OCI-LY1 (cell line): ENCODE measurements at regions not wholly inside any gene's neighbourhood (a gene's known extent, or its start where the extent isn't known, plus 50 kb on each side); places are given as distances from the start of the nearest gene placed in this dataset.

Source experiments
- H2AFZ ChIP-seq: fragments of 200-600 bp; sonication (generic), shearing (Covaris generic); 2 replicates; pipeline ENCODE4 v1.6.0; 2014; ENCODE audit warnings: antibody characterized with exemption, mild to moderate bottlenecking, low read length
- H3F3A ChIP-seq: fragments of 200-600 bp; sonication (generic), shearing (Covaris generic); 2 replicates; pipeline ENCODE4 v1.6.0; 2014; ENCODE audit warnings: mild to moderate bottlenecking, antibody characterized with exemption, low read length, moderate library complexity; ENCODE audit not compliant: insufficient read depth
- H3K27ac ChIP-seq: fragments of 200-600 bp; sonication (generic); 2 replicates; pipeline ENCODE4 v1.5.1; 2014; ENCODE audit warnings: low read length, mixed run types, mild to moderate bottlenecking, low read depth; ENCODE audit not compliant: poor library complexity, severe bottlenecking
- H3K27me3 ChIP-seq: fragments of 200-600 bp; sonication (generic); 2 replicates; pipeline ENCODE4 v1.6.0; 2014; ENCODE audit warnings: antibody characterized with exemption, mild to moderate bottlenecking, low read length, moderate library complexity; ENCODE audit not compliant: insufficient read depth
- H3K36me3 ChIP-seq: fragments of 200-600 bp; sonication (generic); 2 replicates; pipeline ENCODE4 v1.6.1; 2014; ENCODE audit warnings: mild to moderate bottlenecking, antibody characterized with exemption, low read length, moderate library complexity, mixed read lengths; ENCODE audit not compliant: insufficient read depth
- H3K4me1 ChIP-seq: fragments of 200-600 bp; sonication (generic); 2 replicates; pipeline ENCODE4 v1.5.1; 2014; ENCODE audit warnings: mild to moderate bottlenecking, low read length, moderate library complexity; ENCODE audit not compliant: insufficient read depth, severe bottlenecking
- H3K4me2 ChIP-seq: fragments of 200-600 bp; sonication (generic), shearing (Covaris generic); 2 replicates; pipeline ENCODE4 v1.6.1; 2014; ENCODE audit warnings: low read length
- H3K4me3 ChIP-seq: fragments of 200-600 bp; sonication (generic); 2 replicates; pipeline ENCODE4 v1.5.1; 2014; ENCODE audit warnings: low read length, low read depth, mild to moderate bottlenecking, mixed read lengths; ENCODE audit not compliant: poor library complexity, severe bottlenecking
- H3K79me2 ChIP-seq: fragments of 200-600 bp; shearing (Covaris generic); 2 replicates; pipeline ENCODE4 v1.6.1; 2016; ENCODE audit warnings: mixed run types, low read length, mixed read lengths; ENCODE audit not compliant: insufficient read depth
- H3K9ac ChIP-seq: fragments of 200-600 bp; sonication (generic), shearing (Covaris generic); 2 replicates; pipeline ENCODE4 v1.6.1; 2014; ENCODE audit warnings: mild to moderate bottlenecking, low read length, mixed read lengths
- H3K9me2 ChIP-seq: fragments of 200-600 bp; sonication (generic), shearing (Covaris generic); 2 replicates; pipeline ENCODE4 v1.6.1; 2014; ENCODE audit warnings: low read depth, mild to moderate bottlenecking, low read length, mixed read lengths
- H3K9me3 ChIP-seq: fragments of 200-600 bp; shearing (Covaris generic); 2 replicates; pipeline ENCODE4 v1.6.1; 2014; ENCODE audit warnings: low read length, mixed read lengths
- H4K20me1 ChIP-seq: fragments of 200-600 bp; sonication (generic), shearing (Covaris generic); 2 replicates; pipeline ENCODE4 v1.6.0; 2016; ENCODE audit warnings: mild to moderate bottlenecking, low read length; ENCODE audit not compliant: insufficient read depth
- EZH2 ChIP-seq: fragments of 200-600 bp; sonication (generic), shearing (Covaris generic); IDR thresholded peaks from 2 replicates; pipeline ENCODE4 v1.8.0; 2017; ENCODE audit warnings: borderline replicate concordance, mixed run types, mild to moderate bottlenecking, antibody characterized with exemption, low read length, moderate library complexity, mixed read lengths
- TF ChIP-seq, protein P1 (sequence below): fragments of 200-600 bp; sonication (generic), shearing (Covaris generic); IDR thresholded peaks from 2 replicates; pipeline ENCODE4 v1.5.1; 2017; ENCODE audit warnings: mild to moderate bottlenecking, antibody characterized with exemption, low read length, moderate library complexity, mixed read lengths

DNA sequence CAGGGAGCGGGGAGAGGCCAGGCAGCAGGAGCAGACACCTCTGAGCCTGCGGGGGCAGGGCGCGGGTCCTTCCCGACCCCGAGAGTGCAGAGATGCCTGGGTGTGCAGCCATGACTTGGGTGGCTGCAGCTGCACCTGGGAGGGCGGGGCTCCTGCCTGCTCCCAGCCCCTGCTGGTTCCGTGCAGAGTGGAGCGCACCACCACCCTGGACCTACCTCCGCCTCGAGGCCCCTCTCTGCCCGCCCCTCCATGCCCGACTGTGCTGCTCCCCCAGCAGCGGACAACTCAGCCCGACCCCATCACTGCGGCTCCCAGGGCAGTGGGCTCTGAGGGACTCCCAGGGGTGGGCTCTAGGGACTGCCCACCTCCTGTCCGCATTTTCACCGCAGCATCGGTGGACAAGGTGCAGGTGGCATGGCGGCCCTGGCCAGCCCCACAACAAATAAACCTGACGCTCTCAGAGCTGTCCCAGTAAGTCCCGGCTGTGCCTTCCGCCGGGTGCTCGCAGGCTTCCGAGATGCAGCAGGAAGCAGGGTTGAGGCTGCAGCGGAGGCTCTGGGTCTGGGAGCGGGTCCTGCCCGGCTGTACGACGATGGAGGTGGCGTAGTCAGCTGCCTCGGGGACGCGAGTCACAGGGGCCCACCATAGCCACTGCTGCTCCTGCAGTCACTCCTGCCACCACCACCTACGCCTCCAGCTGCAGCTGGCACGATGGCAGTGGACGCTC lies 392.0 kb upstream of the CCDC196 start:
- no peak overlapping the region for H3K4me3 ChIP-seq
- no peaks in the 10 kb centered on the region for H3K79me2 ChIP-seq
- H3K27me3 ChIP-seq: peaks cover 3% of the 10 kb centered on the region; the same call in 1 of the 2 replicates
- no peak overlapping the region for H3K4me2 ChIP-seq
- no peaks in the 10 kb centered on the region for H3K4me1 ChIP-seq
- no peaks in the 10 kb centered on the region for H4K20me1 ChIP-seq
- no peak overlapping the region for H2AFZ ChIP-seq
- H3K36me3 ChIP-seq: no peaks in the 10 kb centered on the region
- no peak for TF ChIP-seq EZH2
- TF ChIP-seq, protein P1, sequence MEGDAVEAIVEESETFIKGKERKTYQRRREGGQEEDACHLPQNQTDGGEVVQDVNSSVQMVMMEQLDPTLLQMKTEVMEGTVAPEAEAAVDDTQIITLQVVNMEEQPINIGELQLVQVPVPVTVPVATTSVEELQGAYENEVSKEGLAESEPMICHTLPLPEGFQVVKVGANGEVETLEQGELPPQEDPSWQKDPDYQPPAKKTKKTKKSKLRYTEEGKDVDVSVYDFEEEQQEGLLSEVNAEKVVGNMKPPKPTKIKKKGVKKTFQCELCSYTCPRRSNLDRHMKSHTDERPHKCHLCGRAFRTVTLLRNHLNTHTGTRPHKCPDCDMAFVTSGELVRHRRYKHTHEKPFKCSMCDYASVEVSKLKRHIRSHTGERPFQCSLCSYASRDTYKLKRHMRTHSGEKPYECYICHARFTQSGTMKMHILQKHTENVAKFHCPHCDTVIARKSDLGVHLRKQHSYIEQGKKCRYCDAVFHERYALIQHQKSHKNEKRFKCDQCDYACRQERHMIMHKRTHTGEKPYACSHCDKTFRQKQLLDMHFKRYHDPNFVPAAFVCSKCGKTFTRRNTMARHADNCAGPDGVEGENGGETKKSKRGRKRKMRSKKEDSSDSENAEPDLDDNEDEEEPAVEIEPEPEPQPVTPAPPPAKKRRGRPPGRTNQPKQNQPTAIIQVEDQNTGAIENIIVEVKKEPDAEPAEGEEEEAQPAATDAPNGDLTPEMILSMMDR: no peak
- no peak overlapping the region for H3K9ac ChIP-seq
- no peaks in the 10 kb centered on the region for H3F3A ChIP-seq
- no peak overlapping the region for H3K27ac ChIP-seq
- no peaks in the 10 kb centered on the region for H3K9me2 ChIP-seq
- H3K9me3 ChIP-seq: no peaks in the 10 kb centered on the region

DNA sequence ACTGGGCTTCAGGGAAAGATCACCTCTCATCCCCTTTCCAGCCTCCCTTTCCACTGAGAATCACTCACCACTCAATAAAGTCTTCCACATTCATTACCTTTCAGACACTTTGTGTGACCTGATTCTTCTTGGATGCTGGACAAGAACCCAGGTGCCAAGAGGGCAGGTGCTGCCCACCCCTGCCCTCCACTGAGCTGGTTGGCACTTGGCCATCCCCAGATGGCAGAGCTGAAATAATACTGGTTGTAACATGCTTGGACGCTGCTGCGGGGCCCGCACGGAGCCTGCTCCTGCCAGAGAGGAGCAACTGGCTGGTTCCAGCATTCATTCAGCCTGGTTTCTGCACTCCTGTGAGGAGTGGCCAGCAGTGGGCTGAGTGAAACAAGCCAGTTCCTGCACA lies 386.7 kb upstream of the CCDC196 start:
- no peaks in the 10 kb centered on the region for H3F3A ChIP-seq
- no peaks in the 10 kb centered on the region for H3K27me3 ChIP-seq
- TF ChIP-seq, protein P1: no peak
- TF ChIP-seq EZH2: no peak
- H3K9ac ChIP-seq: no peak overlapping the region
- no peaks in the 10 kb centered on the region for H3K79me2 ChIP-seq
- H3K4me1 ChIP-seq: no peaks in the 10 kb centered on the region
- no peak overlapping the region for H3K4me3 ChIP-seq
- H3K4me2 ChIP-seq: no peak overlapping the region
- H3K27ac ChIP-seq: no peak overlapping the region
- no peaks in the 10 kb centered on the region for H3K36me3 ChIP-seq
- H2AFZ ChIP-seq: no peak overlapping the region
- H4K20me1 ChIP-seq: no peaks in the 10 kb centered on the region
- no peaks in the 10 kb centered on the region for H3K9me2 ChIP-seq
- no peaks in the 10 kb centered on the region for H3K9me3 ChIP-seq

DNA sequence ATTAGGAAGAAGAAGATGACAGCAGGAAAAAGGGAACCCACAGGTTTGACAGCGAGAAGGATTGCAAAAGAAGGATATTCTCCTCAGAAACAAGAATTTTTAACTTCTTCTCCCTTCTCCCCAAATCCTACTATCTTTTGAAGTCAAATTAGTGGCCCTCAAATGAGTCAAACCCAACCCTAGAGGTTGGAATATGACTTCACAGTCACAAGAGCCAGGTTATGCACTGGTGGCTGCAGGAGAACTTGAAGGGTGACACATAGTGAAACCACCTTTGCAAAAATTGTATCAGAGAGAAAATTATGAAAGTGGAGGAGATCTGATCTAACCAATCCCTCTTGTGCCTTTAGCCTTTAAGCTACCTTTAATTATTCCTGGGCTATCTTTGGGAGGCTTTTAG lies 386.2 kb upstream of the CCDC196 start:
- no peaks in the 10 kb centered on the region for H3K9me3 ChIP-seq
- no peaks in the 10 kb centered on the region for H3K27me3 ChIP-seq

More for the DNA sequence above, 386.2 kb upstream of the CCDC196 start:
- no peak overlapping the region for H3K4me2 ChIP-seq
- no peaks in the 10 kb centered on the region for H3K79me2 ChIP-seq
- no peak overlapping the region for H2AFZ ChIP-seq
- no peak for TF ChIP-seq EZH2
- TF ChIP-seq, protein P1: no peak
- H3K4me1 ChIP-seq: no peaks in the 10 kb centered on the region
- no peak overlapping the region for H3K9ac ChIP-seq
- H4K20me1 ChIP-seq: no peaks in the 10 kb centered on the region
- no peak overlapping the region for H3K27ac ChIP-seq
- H3K36me3 ChIP-seq: no peaks in the 10 kb centered on the region
- no peaks in the 10 kb centered on the region for H3F3A ChIP-seq
- no peak overlapping the region for H3K4me3 ChIP-seq
- H3K9me2 ChIP-seq: no peaks in the 10 kb centered on the region
